NCI-H510A treated with DMSO at 0.1 percent for 48 hours (cell line): ENCODE measurements at regions not wholly inside any gene's neighbourhood (a gene's known extent, or its start where the extent isn't known, plus 50 kb on each side); places are given as distances from the start of the nearest gene placed in this dataset.
A peak's percentile ranks its signal among the peaks of the same experiment; 100 is the strongest.
"Not testable (repeated sequence)": the region's sequence is repeated elsewhere in the genome, so short reads cannot be mapped to it uniquely, and the experiment has no call there.

Source experiments
- DNase-seq: peaks from one replicate; lab custom pipeline; 2025; lab: John Stamatoyannopoulos, UW

- DNase-seq: no peak
Observed at GRCh38 chr5:121350181-121350930, 501.3 kb upstream of the FTMT start.

GRCh38 chr5:121366515-121366914, 485.2 kb upstream of the FTMT start:
- no peak for DNase-seq

- no peak for DNase-seq
Observed at GRCh38 chr5:121373371-121373770, 478.3 kb upstream of the FTMT start.

- no peak for DNase-seq
Observed at GRCh38 chr5:121377461-121377860, 474.2 kb upstream of the FTMT start.

- no peak for DNase-seq
Observed at GRCh38 chr5:121378046-121378445, 473.6 kb upstream of the FTMT start.

GRCh38 chr5:121378559-121379359, 472.9 kb upstream of the FTMT start:
- DNase-seq: no peak

GRCh38 chr5:121380066-121380465, 471.6 kb upstream of the FTMT start:
- no peak for DNase-seq

GRCh38 chr5:121384359-121384758, 467.3 kb upstream of the FTMT start:
- no peak for DNase-seq

- no peak for DNase-seq
Observed at GRCh38 chr5:121386334-121386733, 465.3 kb upstream of the FTMT start.

- DNase-seq: no peak
Observed at GRCh38 chr5:121396716-121397115, 455.0 kb upstream of the FTMT start.

- no peak for DNase-seq
Observed at GRCh38 chr5:121399879-121400278, 451.8 kb upstream of the FTMT start.

- DNase-seq: no peak
Observed at GRCh38 chr5:121408778-121409177, 442.9 kb upstream of the FTMT start.

- no peak for DNase-seq
Observed at GRCh38 chr5:121415270-121415669, 436.4 kb upstream of the FTMT start.

GRCh38 chr5:121421646-121422045, 430.0 kb upstream of the FTMT start:
- no peak for DNase-seq

- no peak for DNase-seq
Observed at GRCh38 chr5:121424976-121425375, 426.7 kb upstream of the FTMT start.

GRCh38 chr5:121426153-121426552, 425.5 kb upstream of the FTMT start:
- DNase-seq: no peak

GRCh38 chr5:121429761-121430160, 421.9 kb upstream of the FTMT start:
- DNase-seq: no peak

- peak; percentile 56 for DNase-seq
Observed at GRCh38 chr5:121430538-121430937, 421.1 kb upstream of the FTMT start.

- no peak for DNase-seq
Observed at GRCh38 chr5:121445511-121445910, 406.2 kb upstream of the FTMT start.

- DNase-seq: no peak
Observed at GRCh38 chr5:121462441-121462840, 389.2 kb upstream of the FTMT start.

- not testable (repeated sequence) for DNase-seq
Observed at GRCh38 chr5:121471222-121471621, 380.5 kb upstream of the FTMT start.

- no peak for DNase-seq
Observed at GRCh38 chr5:121478636-121479035, 373.0 kb upstream of the FTMT start.

- DNase-seq: no peak
Observed at GRCh38 chr5:121479337-121479736, 372.3 kb upstream of the FTMT start.
